Stomach (tissue), 8 donors: ENCODE measurements at regions not wholly inside any gene's neighbourhood (a gene's known extent, or its start where the extent isn't known, plus 50 kb on each side); places are given as distances from the start of the nearest gene placed in this dataset.

Experiments
- DNase-seq, 2 donors: peaks; one replicate each; pipeline versions ENCODE4 v3.0.0 to v3.0.0-alpha.2; 2013 to 2019
- H3K27ac ChIP-seq, 5 donors: fragments of 200-600 bp in 4 of 5; sonication (generic) in 4 of 5; one replicate each; pipeline ENCODE4 v1.5.1; 2013 to 2019; ENCODE audit warnings: mild to moderate bottlenecking in 1 of 5, moderate library complexity in 1 of 5
- H3K27me3 ChIP-seq, 3 donors: fragments of 200-600 bp; sonication (generic); one replicate each; pipeline ENCODE4 v1.5.1; 2017 to 2019; ENCODE audit warnings: mixed run types in 1 of 3
- H3K36me3 ChIP-seq, 4 donors: fragments of 200-600 bp; sonication (generic); 1 replicate in 3 of 4; 2 replicates in 1 of 4; pipeline ENCODE4 v1.5.1; 2016 to 2019
- H3K4me1 ChIP-seq, 4 donors: fragments of 200-600 bp; sonication (generic); one replicate each; pipeline ENCODE4 v1.5.1; 2016 to 2019
- H3K4me3 ChIP-seq, 4 donors: fragments of 200-600 bp; sonication (generic) in 3 of 4; one replicate each; pipeline ENCODE4 v1.5.1; 2016 to 2019; ENCODE audit warnings: mild to moderate bottlenecking in 1 of 4
- H3K9me3 ChIP-seq, 4 donors: fragments of 200-600 bp; sonication (generic); one replicate each; pipeline ENCODE4 v1.5.1; 2016 to 2019
- EP300 ChIP-seq: sonication (generic); formaldehyde crosslinking; IDR thresholded peaks from one replicate; pipeline ENCODE4 v1.6.1; 2017; ENCODE audit warnings: antibody characterized with exemption
- POLR2A ChIP-seq, 4 donors: fragments of 450-650 bp; IDR thresholded peaks; one replicate each; pipeline ENCODE4 v1.6.1; 2016; ENCODE audit warnings: antibody characterized with exemption in 4 of 4, control low read depth in 2 of 4, mild to moderate bottlenecking in 1 of 4, moderate library complexity in 1 of 4
- POLR2AphosphoS5 ChIP-seq, 3 donors: sonication (generic); formaldehyde crosslinking; IDR thresholded peaks; one replicate each; pipeline ENCODE4 v1.6.1; 2016; ENCODE audit warnings: antibody characterized with exemption in 3 of 3
- WGBS, 5 donors: extraction: QIAGEN DNeasy Blood & Tissue Kit in 3 of 5; methylation state at CpG; one replicate each; pipeline versions ENCODE4 v1.1.5 to v1.1.7; 2013 to 2018; 5-methylcytosine and 5-hydroxymethylcytosine counted together
- intact Hi-C: fragments of 100-400 bp; cut with DNase I; formaldehyde crosslinking; loops from one replicate; pipeline ENCODE4 v1.15.1; 2023; ENCODE audit warnings: low total_unique reads
- TF ChIP-seq, protein P1 (sequence below), 7 experiments: fragments of 450-650 bp in 4 of 7; fragments of 200-600 bp in 3 of 7; sonication (generic) in 3 of 7; IDR thresholded peaks; one replicate each; pipeline ENCODE4 v1.5.1; 2016 to 2019; ENCODE audit warnings: antibody characterized with exemption in 7 of 7, control low read depth in 2 of 7, mild to moderate bottlenecking in 1 of 7
- donor health status: healthy with polysubstance abuse.
- donor health status: Bipolar disorder and iron deficiency.
- donor health status: healthy.

DNA sequence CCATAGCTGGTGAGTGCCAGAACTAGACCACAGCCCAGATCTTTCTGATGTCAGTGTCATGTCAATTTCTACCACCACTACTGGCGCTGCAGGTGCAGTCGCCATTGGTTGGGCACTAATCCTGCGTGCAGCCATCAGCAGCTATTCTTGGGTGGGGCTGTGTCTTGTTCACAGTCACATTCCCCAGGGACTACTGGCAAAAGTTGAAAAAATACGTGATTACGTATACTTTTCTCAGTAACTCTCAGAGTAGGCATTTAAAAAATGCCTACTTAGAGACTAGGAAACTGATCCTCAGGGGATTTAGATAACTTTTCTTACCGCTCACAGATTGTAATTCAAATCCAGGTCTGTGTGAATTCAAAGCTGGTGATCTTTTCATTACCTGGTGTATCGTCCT is 127.7 kb downstream of the ADAMTS15 start:
- peaks cover 0 to 10% (median 4%) of the 10 kb centered on the region in 4 donors for H3K4me1 ChIP-seq
- intact Hi-C loops, result no loop called here
- H3K27ac ChIP-seq, result no peak overlapping the region
- no peak for DNase-seq
- no peak overlapping the region for H3K4me3 ChIP-seq
- H3K27me3 ChIP-seq, result no peaks in the 10 kb centered on the region
- no peak for TF ChIP-seq POLR2AphosphoS5 (IDR thresholded peaks at IDR 0.05)
- no peak for TF ChIP-seq EP300
- TF ChIP-seq POLR2A (IDR thresholded peaks at IDR 0.05), result no peak
- TF ChIP-seq, protein P1, sequence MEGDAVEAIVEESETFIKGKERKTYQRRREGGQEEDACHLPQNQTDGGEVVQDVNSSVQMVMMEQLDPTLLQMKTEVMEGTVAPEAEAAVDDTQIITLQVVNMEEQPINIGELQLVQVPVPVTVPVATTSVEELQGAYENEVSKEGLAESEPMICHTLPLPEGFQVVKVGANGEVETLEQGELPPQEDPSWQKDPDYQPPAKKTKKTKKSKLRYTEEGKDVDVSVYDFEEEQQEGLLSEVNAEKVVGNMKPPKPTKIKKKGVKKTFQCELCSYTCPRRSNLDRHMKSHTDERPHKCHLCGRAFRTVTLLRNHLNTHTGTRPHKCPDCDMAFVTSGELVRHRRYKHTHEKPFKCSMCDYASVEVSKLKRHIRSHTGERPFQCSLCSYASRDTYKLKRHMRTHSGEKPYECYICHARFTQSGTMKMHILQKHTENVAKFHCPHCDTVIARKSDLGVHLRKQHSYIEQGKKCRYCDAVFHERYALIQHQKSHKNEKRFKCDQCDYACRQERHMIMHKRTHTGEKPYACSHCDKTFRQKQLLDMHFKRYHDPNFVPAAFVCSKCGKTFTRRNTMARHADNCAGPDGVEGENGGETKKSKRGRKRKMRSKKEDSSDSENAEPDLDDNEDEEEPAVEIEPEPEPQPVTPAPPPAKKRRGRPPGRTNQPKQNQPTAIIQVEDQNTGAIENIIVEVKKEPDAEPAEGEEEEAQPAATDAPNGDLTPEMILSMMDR (IDR thresholded peaks at IDR 0.05), result no peak
- no peaks in the 10 kb centered on the region for H3K9me3 ChIP-seq
- no peaks in the 10 kb centered on the region for H3K36me3 ChIP-seq
- WGBS, 5 donors, result 84 to 94% (median 88%) methylated on average over 7 of the region's 7 CpGs

DNA sequence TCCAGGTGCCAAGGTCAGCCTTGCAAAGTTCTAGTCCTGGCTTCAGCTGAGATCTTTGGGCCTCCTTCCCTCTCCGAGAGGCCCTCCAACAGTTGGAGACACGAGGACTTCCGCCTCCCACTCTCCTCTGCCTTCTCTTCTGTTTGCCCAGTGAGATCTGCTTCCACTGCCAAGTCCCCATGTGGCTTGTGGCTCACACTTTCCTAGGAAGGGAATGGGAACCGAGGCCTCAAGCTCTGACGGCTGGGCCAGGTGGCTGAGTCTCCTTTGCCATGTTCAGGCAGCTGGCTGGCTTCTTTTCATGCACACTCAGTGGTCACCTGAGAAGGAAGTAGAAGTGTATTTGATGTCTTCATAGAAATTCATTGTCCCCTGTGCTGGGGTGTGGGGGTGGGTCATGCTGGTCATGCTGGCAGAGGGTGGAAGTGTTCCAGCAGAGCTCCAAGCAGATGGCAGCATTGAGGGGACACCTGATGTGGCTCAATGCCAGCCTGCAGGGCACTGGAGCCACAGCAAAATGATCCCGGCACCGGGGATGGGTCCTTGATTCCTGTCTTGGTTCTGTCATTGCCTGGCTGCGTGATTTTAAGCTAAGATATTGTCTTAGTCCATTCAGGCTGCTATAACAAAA is 130.4 kb downstream of the ADAMTS15 start:
- DNase-seq, result peak in 1 of 2 donors; percentile 41
- WGBS, 5 donors, result 62 to 85% (median 73%) methylated on average over 8 of the region's 8 CpGs
- intact Hi-C loops, result no loop called here
- Histone ChIP-seq H3K36me3 (no peaks in the 10 kb centered on the region), H3K9me3 (no peaks in the 10 kb centered on the region), H3K4me1 (peaks cover 0 to 15% (median 5%) of the 10 kb centered on the region in 4 donors), H3K27me3 (no peaks in the 10 kb centered on the region), H3K27ac (no peak overlapping the region), H3K4me3 (no peak overlapping the region)
- TF ChIP-seq EP300, result no peak
- TF ChIP-seq POLR2AphosphoS5 (IDR thresholded peaks at IDR 0.05), result no peak
- TF ChIP-seq, protein P1 (IDR thresholded peaks at IDR 0.05), result no peak
- no peak for TF ChIP-seq POLR2A (IDR thresholded peaks at IDR 0.05)

DNA sequence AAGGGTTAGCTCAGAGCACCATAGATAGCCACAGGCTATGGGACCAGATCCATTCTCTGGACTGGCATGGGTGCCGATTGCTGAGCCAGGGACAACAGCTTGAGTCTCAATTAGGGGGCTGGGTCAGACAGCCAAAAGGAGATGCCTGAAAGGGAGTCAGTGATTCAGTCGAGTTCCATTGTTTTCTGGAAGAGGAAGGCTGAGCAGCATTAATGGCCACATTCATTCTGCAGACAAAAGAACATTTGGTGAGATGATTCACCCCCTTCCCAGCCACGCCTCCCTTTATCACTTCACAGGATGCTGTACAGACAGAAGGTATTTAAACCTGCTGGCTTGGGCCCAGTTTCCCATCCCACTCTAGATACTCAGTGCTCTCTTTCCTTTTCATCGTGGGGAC is 131.9 kb downstream of the ADAMTS15 start:
- H3K4me1 ChIP-seq, result peaks cover 0 to 15% (median 5%) of the 10 kb centered on the region in 4 donors
- no peaks in the 10 kb centered on the region for H3K36me3 ChIP-seq
- peak in 1 of 2 donors; percentile 33 for DNase-seq
- no peak overlapping the region for H3K4me3 ChIP-seq
- intact Hi-C loops, result no loop called here
- no peaks in the 10 kb centered on the region for H3K9me3 ChIP-seq
- 29 to 52% (median 41%) methylated on average over 4 of the region's 4 CpGs for WGBS, 5 donors
- peak overlapping the region in 3 of 5 donors; percentile 63 to 69 (median 65) for H3K27ac ChIP-seq
- no peaks in the 10 kb centered on the region for H3K27me3 ChIP-seq
- TF ChIP-seq, protein P1 (IDR thresholded peaks at IDR 0.05), result no peak
- no peak for TF ChIP-seq POLR2A (IDR thresholded peaks at IDR 0.05)
- no peak for TF ChIP-seq POLR2AphosphoS5 (IDR thresholded peaks at IDR 0.05)
- no peak for TF ChIP-seq EP300

DNA sequence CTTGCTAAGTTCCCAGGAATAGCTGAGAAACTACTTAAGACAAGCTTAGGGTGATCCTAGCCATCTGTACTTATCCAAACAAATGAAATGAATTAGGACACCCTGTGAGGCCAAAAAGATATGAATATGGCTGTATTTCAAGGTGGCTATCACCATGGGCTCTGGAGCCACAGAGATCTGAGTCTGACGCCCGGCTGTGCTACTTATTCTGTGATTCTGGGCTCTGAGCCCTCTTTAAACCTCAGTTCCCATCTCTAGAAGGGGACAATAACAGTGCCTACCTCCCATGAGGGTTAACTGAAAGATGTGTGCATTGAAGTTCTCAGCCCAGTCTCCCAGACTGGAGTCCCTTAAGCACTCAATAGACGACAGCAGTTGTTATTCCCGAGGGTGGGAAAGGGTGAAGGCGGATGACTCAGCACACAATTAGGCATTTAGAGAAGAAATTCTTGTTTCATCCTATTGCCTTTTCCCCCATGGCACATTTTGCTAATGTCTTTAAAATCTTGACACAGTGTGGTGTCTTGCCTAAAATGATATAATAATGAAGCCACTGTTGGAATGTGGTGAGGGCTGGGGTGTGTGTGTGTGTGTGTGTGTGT is 132.5 kb downstream of the ADAMTS15 start:
- peaks cover 0 to 15% (median 5%) of the 10 kb centered on the region in 4 donors for H3K4me1 ChIP-seq
- peak in 1 of 2 donors; percentile 37 for DNase-seq
- H3K36me3 ChIP-seq, result no peaks in the 10 kb centered on the region
- H3K27ac ChIP-seq, result peak overlapping the region in 3 of 5 donors; percentile 63 to 69 (median 65)
- no peaks in the 10 kb centered on the region for H3K9me3 ChIP-seq
- 54 to 73% (median 66%) methylated on average over 5 of the region's 5 CpGs for WGBS, 5 donors
- H3K4me3 ChIP-seq, result no peak overlapping the region
- intact Hi-C loops, result no loop called here
- TF ChIP-seq POLR2AphosphoS5 (IDR thresholded peaks at IDR 0.05), result no peak
- TF ChIP-seq POLR2A (IDR thresholded peaks at IDR 0.05), result no peak
- TF ChIP-seq, protein P1 (IDR thresholded peaks at IDR 0.05), result no peak
- no peak for TF ChIP-seq EP300
- H3K27me3 ChIP-seq, result no peaks in the 10 kb centered on the region
